ENCODE measurements at regions not wholly inside any gene's neighbourhood (a gene's known extent, or its start where the extent isn't known, plus 50 kb on each side); places are given as distances from the start of the nearest gene placed in this dataset.

- TF ChIP-seq CTCF (conservative IDR thresholded peaks at IDR 0.05; ENCODE audit: low read depth, low read length) = no peak
- H3K4me3 ChIP-seq (ENCODE audit: low read depth, low read length) = no peak overlapping the region
- DNase-seq (ENCODE audit: low read depth) = no peak
Observed at GRCh38 chr3:151584566-151584965, 123.7 kb upstream of the IGSF10 start.

GRCh38 chr3:151581035-151581434 is 120.2 kb upstream of the IGSF10 start:
- no peak for TF ChIP-seq CTCF (conservative IDR thresholded peaks at IDR 0.05; ENCODE audit: low read depth, low read length)
- no peak overlapping the region for H3K4me3 ChIP-seq (ENCODE audit: low read depth, low read length)
- DNase-seq (ENCODE audit: low read depth) = no peak

GRCh38 chr3:151580591-151580990 is 119.7 kb upstream of the IGSF10 start:
- no peak for TF ChIP-seq CTCF (conservative IDR thresholded peaks at IDR 0.05; ENCODE audit: low read depth, low read length)
- peak; percentile 20 for DNase-seq (ENCODE audit: low read depth)
- H3K4me3 ChIP-seq (ENCODE audit: low read depth, low read length) = no peak overlapping the region

GRCh38 chr3:151579571-151580270 is 118.9 kb upstream of the IGSF10 start:
- no peak for DNase-seq (ENCODE audit: low read depth)
- no peak overlapping the region for H3K4me3 ChIP-seq (ENCODE audit: low read depth, low read length)
- TF ChIP-seq CTCF (conservative IDR thresholded peaks at IDR 0.05; ENCODE audit: low read depth, low read length) = no peak

GRCh38 chr3:151578495-151578894 is 117.6 kb upstream of the IGSF10 start:
- no peak overlapping the region for H3K4me3 ChIP-seq (ENCODE audit: low read depth, low read length)
- no peak for DNase-seq (ENCODE audit: low read depth)
- peak; percentile 16 for TF ChIP-seq CTCF (conservative IDR thresholded peaks at IDR 0.05; ENCODE audit: low read depth, low read length)

GRCh38 chr3:151576511-151577137 is 115.8 kb upstream of the IGSF10 start:
- DNase-seq (ENCODE audit: low read depth) = no peak
- TF ChIP-seq CTCF (conservative IDR thresholded peaks at IDR 0.05; ENCODE audit: low read depth, low read length) = no peak
- H3K4me3 ChIP-seq (ENCODE audit: low read depth, low read length) = no peak overlapping the region

- TF ChIP-seq CTCF (conservative IDR thresholded peaks at IDR 0.05; ENCODE audit: low read depth, low read length) = no peak
- no peak overlapping the region for H3K4me3 ChIP-seq (ENCODE audit: low read depth, low read length)
- no peak for DNase-seq (ENCODE audit: low read depth)
Observed at GRCh38 chr3:151568184-151568583, 107.3 kb upstream of the IGSF10 start.

All from epithelial cell of proximal tubule (primary cell).